GM18505 (cell line): ENCODE measurements at regions not wholly inside any gene's neighbourhood (a gene's known extent, or its start where the extent isn't known, plus 50 kb on each side); places are given as distances from the start of the nearest gene placed in this dataset.
"Not testable (repeated sequence)": the region's sequence is repeated elsewhere in the genome, so short reads cannot be mapped to it uniquely, and the experiment has no call there.

Experiments used
- ATAC-seq: cut with Tn5 transposase; IDR thresholded peaks from one replicate; pipeline ENCODE4 v1.9.1; 2021; ENCODE audit not compliant: unreplicated experiment
- POLR2A ChIP-seq: IDR thresholded peaks from 4 replicates; pipeline ENCODE4 v1.6.1; 2011; ENCODE audit warnings: borderline replicate concordance; ENCODE audit not compliant: insufficient read depth, insufficient read length; ENCODE audit errors: extremely low read depth

GRCh38 chr5:124180875-124181461 lies 565.5 kb downstream of the ZNF608 start:
- TF ChIP-seq POLR2A = no peak
- no peak for ATAC-seq

DNA sequence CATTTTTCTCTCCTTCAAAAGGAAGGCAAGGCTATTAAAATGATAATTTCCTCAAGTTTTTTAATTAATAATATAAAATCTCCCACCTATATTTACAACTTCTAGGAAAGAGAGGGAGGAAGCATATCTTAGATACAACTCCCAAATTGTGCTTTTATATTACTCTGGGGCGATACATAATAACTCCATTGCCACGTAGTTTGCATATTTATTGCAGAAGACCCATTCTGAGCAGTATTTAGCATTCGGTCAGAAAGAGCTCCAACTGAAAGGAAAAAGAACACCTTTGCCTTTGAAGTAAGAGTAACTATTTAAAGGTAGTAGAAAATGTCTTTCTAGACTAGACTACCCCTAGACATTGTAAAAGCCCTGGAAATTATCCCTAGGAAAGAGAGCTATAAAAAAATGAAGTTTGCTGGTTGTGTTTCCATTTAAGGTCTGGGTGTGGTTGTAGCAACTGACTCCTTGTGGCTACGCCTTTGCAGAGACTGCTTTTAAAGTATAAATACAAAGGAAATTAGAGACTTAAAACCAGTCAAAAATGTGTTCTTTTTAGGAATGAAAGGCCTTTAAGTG lies 566.1 kb downstream of the ZNF608 start:
- no peak for ATAC-seq
- no peak for TF ChIP-seq POLR2A

- ATAC-seq = no peak
- TF ChIP-seq POLR2A = no peak
Observed at GRCh38 chr5:124179819-124180218, 566.6 kb downstream of the ZNF608 start.

DNA sequence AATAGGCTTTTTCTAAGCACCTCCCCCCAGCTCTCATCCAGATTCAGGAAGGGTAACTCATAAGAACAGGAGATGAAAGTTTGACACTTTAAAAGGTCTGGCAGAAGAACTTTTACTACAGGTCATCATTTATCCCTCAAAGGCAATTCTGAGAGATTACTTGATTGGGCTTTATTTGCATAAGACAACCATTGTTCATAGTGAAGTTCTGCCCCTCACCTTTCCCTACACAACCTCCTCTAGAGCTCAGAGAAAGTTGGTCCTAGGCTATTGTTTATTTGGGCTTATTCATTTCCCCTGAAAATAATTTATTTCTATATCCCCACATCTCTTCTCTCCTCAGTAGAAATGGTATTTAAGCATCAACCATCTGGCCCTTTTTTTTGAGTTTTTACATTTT lies 568.4 kb downstream of the ZNF608 start:
- no peak for ATAC-seq
- TF ChIP-seq POLR2A = no peak

- no peak for ATAC-seq
- no peak for TF ChIP-seq POLR2A
Observed at GRCh38 chr5:124176692-124177091, 569.7 kb downstream of the ZNF608 start.

- no peak for ATAC-seq
- no peak for TF ChIP-seq POLR2A
Observed at GRCh38 chr5:124173386-124173785, 573.1 kb downstream of the ZNF608 start.

- ATAC-seq = no peak
Observed at GRCh38 chr5:124172389-124173003, 573.9 kb downstream of the ZNF608 start.

DNA sequence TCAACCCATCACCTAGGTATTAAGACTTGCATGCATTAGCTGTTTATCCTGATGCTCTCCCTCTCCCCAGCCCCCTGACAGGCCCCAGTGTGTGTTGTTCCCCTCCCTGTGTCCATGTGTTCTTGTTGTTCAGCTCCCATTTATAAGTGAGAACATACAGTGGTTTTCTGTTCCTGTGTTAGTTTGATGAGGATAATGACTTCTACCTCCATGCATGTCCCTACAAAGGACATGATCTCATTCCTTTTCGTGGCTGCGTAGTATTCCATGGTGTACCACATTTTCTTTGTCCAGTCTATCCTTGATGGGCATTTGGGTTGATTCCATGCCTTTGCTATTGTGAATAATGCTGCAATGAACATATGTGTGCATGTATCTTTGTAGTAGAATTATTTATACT lies 578.3 kb downstream of the ZNF608 start:
- ATAC-seq = not testable (repeated sequence)

More at GRCh38 chr5:124172389-124173003, 573.9 kb downstream of the ZNF608 start:
- no peak for TF ChIP-seq POLR2A

DNA sequence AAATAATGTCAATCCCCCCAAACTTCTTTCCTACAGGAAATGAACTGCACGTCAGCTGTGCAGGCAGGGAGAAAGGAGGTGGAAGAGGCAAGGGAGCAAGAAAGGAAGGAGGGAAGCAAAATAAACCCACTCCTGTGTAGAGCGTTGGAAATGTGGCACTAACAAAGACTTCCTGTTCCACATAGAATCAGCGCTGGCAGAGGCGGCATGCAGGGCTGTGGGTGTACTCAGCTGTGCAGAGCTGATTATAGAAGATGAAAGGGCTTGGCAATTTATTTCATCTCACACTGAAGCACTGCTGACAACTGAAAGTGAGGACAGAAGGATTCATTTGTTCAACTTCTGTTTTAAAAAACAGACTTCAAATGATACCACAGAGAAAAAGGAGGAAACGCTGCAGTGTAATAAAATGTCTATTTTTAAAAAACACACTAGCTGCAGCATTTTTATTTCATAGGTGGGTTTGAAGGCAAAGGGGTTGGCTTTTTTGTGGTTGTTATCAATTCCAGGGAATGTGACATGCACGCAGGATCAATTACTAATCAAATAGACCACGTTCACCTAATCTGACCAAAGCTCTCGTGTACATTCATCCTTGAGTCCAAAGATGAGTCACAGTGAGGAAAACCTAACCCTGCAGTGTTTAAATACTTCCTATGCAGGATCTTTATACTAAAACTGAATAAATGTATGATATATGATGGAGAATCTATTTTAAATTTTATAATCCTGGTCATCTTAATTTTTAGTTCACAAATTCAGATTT lies 583.5 kb downstream of the ZNF608 start:
- ATAC-seq = no peak
- no peak for TF ChIP-seq POLR2A

- TF ChIP-seq POLR2A = no peak
- ATAC-seq = no peak
Observed at GRCh38 chr5:124161266-124161665, 585.2 kb downstream of the ZNF608 start.

- no peak for TF ChIP-seq POLR2A
- ATAC-seq = no peak
Observed at GRCh38 chr5:124160265-124160664, 586.2 kb downstream of the ZNF608 start.

- no peak for TF ChIP-seq POLR2A
- peak; percentile 64 for ATAC-seq
Observed at GRCh38 chr5:124157320-124157719, 589.1 kb downstream of the ZNF608 start.

DNA sequence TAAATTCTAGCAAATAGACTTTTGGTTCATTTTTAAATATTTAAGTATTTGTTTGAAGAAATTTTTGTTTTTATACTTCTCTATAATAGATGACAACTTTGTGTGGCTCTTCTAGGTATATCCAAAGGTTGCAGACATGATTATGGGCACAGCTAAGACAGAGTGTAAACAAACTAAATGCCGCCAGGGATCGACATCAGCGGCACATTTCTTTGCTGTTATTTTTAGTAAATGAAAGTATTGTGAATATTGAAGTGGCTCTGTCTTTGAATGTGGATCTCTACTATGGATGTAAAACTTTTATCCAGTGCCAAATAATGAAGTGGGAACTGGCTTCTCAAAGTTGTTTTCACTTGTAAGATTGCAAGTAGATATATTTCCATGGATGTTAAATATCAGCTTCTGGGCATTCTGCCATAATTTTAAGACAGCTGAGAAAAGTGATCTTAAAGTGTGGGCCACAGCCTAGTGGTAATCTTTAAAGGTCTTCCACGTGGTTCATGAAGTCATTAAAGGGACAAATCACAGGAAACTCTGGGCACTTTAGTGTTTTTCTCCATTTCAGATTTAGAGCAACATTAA lies 589.9 kb downstream of the ZNF608 start:
- ATAC-seq = no peak
- TF ChIP-seq POLR2A = no peak
